ENCODE measurements at regions not wholly inside any gene's neighbourhood (a gene's known extent, or its start where the extent isn't known, plus 50 kb on each side); places are given as distances from the start of the nearest gene placed in this dataset.

DNA sequence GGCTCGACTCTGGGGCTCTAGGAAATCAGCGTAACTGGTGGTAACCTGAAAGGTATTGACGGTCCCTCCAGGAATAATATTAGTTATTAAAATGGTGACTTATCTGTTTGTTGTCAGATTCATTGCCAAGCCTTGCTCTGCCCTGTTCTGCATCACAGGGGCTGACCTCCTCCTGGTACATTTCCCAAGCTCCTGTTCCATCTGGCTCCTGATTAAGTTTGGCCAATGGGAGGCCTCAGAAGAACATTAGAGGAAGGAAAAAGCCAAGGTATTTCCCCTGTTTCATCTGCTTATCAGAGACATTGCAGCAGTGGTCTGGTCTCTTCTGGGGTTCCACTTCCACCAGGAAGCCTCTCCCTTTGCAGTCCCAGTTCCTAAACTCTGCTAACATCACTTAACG, 527.0 kb downstream of the TNS1 start:
- TF ChIP-seq, protein P1, sequence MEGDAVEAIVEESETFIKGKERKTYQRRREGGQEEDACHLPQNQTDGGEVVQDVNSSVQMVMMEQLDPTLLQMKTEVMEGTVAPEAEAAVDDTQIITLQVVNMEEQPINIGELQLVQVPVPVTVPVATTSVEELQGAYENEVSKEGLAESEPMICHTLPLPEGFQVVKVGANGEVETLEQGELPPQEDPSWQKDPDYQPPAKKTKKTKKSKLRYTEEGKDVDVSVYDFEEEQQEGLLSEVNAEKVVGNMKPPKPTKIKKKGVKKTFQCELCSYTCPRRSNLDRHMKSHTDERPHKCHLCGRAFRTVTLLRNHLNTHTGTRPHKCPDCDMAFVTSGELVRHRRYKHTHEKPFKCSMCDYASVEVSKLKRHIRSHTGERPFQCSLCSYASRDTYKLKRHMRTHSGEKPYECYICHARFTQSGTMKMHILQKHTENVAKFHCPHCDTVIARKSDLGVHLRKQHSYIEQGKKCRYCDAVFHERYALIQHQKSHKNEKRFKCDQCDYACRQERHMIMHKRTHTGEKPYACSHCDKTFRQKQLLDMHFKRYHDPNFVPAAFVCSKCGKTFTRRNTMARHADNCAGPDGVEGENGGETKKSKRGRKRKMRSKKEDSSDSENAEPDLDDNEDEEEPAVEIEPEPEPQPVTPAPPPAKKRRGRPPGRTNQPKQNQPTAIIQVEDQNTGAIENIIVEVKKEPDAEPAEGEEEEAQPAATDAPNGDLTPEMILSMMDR (IDR thresholded peaks at IDR 0.05): no peak

DNA sequence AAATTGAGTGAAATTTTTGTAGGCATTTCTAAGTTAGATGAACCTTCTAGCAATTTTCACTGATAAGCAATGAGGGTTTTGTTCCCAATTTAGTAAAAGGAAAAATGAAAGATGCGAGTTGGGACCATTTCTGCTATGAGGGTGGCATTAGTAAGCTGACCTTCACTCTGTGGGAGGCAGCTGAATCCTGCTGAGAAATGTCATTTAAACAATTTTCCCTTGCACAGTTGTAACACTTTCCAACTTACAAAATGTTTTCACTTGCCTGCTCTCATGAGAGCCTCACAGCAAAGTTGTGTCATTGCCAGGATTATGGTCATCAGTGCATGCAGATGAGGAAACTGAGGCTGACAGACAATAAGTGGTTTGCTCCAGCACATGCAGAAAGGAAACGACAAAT, 527.7 kb downstream of the TNS1 start:
- TF ChIP-seq, protein P1 (IDR thresholded peaks at IDR 0.05): no peak

DNA sequence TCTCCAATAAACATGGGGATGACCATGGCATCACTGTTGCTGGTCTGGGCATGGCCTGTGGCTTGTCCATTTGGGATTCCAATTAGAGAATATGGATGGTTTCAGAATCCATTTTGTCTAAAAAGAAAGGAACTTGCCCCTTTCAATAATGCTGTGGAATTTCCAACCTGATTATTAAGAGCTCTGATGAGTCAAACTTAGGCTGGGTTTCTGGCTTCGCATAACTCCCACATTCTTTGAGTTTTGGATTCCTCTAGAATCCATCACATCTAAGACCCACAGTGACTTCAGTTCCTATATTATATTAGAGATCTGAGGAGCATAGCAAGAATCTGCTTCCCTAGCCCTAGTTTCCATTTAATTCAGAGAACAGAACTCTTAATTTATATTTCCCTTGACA, 531.5 kb downstream of the TNS1 start:
- TF ChIP-seq, protein P1 (IDR thresholded peaks at IDR 0.05): no peak

DNA sequence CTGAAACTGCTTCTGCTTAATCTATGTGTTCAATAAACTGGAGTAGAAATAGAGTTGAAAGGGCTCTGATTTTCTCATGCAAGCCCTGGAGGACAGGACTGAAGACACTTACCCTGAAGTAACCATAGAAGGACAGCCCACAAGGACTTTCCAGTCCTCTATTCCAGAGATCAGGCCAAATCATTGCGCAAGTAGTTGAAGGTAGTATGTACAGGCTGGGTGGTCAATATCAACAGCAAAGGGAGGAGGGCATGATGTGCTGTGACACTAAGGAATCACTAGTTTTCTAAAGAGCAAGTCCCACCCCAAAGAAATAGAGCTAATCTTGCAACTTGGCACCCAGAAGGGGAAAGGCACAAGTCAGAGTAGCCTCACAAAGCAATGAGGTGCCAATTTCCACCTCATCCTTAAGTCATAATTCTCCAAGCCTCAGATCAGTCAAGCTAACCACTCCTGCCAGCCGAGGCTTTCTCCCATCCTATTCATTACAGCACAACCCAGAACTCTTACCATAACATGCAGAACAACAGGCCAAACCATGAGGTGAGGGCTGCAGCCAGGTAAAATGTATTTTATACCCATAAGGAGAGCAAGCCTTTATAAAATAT, 533.5 kb downstream of the TNS1 start:
- TF ChIP-seq, protein P1 (IDR thresholded peaks at IDR 0.05): no peak

DNA sequence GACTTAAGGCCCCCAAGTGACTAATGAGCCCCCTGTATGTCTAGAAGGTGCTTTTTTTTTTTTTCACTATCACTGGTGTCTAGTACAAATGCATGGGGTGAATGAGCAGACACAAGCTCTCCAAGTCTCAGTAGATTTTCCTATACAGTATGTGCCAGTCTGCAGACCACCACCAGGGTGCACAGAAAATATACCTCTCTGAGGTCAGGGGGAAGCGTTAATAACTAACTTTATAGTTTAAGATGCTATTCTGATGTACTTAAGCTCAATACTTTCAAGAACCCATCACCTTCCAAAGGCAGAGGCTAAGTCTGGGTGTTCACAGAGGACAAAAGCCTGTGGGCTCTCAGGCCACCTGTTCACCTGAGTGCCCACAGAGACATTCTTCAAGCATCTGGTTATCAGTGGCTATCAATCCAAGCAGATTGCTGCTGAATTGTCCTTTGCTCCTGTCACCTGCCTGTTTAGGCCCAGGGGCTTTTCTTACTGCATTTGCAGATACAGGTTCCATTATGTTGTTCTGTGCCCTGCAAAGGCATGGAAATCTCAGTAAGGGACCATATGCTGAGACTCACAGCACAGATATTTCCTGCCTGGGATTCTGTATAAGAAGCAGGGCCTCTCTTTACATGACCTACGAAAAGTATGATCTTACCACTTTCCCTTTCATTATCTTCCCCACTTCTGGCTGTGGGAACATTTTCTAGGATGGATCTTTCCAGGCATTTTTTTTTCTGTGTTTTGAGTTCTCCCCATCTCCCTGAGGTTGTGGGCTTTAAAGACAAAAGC, 534.6 kb downstream of the TNS1 start:
- TF ChIP-seq, protein P1 (IDR thresholded peaks at IDR 0.05): no peak

DNA sequence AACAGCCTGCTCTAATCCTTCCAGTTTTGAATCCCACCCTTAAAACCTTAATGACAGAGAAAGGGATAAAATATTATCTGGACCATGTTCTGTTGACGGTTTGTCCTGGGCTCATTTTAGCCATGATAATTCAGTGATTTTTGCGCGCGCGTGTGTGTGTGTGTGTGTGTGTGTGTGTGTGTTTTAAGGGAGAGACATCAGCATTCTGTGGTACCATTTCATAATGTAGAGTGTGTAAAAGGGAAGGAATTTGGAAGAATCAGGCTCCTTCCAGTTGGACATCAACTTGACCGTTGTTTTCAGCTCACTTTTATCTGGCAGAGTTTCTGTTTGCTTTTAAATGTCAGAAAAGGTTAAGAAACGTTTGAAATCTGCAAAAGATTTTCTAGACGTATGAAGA, 535.5 kb downstream of the TNS1 start:
- TF ChIP-seq, protein P1 (IDR thresholded peaks at IDR 0.05): no peak

DNA sequence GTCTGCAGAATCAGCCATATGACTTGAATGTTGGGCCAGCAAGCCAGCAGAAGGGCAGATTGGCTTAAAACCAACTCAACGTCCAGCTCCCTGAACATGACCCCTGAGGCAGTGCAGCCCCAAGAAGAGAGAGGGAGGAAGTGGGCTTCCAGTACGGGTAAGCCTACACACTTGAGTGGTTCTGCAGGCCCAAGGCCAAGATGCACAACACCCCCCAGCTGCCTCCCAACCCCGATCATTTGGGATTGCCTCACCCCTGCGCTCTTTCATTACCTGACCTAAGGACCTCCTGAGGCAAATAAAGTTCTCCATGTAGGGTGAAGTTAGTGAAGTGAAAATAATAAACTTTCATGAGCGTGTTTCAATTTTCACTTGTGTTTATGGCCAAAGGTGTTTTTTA, 536.0 kb downstream of the TNS1 start:
- TF ChIP-seq, protein P1 (IDR thresholded peaks at IDR 0.05): no peak
